ENCODE measurements at regions not wholly inside any gene's neighbourhood (a gene's known extent, or its start where the extent isn't known, plus 50 kb on each side); places are given as distances from the start of the nearest gene placed in this dataset.

DNA sequence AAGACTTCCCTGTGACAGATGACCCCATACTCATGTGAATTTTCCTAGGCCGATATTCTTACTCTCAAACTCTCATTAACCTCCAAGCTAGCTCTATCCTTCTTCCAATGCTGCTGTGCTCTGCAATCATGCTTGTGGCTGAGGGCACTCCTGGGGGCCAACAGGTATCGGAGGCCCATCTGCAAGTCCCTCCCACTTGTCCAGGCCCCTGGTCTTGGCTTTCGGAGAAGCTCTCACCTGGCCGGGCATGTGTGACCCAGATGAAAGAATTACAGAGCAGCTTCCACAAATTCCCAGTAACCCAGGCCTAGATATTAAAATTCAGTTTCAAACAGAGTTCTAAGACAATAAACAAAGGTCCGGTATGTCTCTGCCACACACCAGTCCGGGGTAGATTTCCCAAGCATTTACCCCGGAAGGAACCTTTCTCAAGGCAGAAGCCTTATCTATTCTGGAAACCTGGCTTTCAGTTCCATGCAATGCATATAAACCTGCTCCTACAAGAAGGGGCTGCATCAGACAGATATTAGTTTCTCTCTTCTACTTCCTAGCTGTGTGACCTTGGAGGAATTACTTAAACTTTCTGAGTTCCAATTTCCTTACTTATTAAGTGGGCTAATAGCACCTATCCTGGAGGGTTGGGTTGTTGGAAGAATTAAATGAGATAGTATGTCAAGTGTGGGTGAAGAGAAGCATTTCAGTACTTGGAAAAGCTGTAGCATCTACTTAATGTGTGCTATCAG lies 270.8 kb downstream of the PTTG2 start (continued):
- TF ChIP-seq FOSL1 (tag; conservative IDR thresholded peaks at IDR 0.05), result peak; percentile 36; the same call in 1 of the 2 replicates
- TF ChIP-seq, protein P1, sequence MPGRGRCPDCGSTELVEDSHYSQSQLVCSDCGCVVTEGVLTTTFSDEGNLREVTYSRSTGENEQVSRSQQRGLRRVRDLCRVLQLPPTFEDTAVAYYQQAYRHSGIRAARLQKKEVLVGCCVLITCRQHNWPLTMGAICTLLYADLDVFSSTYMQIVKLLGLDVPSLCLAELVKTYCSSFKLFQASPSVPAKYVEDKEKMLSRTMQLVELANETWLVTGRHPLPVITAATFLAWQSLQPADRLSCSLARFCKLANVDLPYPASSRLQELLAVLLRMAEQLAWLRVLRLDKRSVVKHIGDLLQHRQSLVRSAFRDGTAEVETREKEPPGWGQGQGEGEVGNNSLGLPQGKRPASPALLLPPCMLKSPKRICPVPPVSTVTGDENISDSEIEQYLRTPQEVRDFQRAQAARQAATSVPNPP (IDR thresholded peaks at IDR 0.05; ENCODE audit: borderline replicate concordance, insufficient read depth, insufficient read length), result no peak
- TF ChIP-seq RBM25 (IDR thresholded peaks at IDR 0.05; ENCODE audit: low read depth, low read length, severe bottlenecking), result peak; percentile 67
- no peak for TF ChIP-seq PHF21A (IDR thresholded peaks at IDR 0.05; ENCODE audit: borderline replicate concordance, low read depth)
- no peak for TF ChIP-seq MTA3 (IDR thresholded peaks at IDR 0.05; ENCODE audit: borderline replicate concordance)
- TF ChIP-seq, protein P2, sequence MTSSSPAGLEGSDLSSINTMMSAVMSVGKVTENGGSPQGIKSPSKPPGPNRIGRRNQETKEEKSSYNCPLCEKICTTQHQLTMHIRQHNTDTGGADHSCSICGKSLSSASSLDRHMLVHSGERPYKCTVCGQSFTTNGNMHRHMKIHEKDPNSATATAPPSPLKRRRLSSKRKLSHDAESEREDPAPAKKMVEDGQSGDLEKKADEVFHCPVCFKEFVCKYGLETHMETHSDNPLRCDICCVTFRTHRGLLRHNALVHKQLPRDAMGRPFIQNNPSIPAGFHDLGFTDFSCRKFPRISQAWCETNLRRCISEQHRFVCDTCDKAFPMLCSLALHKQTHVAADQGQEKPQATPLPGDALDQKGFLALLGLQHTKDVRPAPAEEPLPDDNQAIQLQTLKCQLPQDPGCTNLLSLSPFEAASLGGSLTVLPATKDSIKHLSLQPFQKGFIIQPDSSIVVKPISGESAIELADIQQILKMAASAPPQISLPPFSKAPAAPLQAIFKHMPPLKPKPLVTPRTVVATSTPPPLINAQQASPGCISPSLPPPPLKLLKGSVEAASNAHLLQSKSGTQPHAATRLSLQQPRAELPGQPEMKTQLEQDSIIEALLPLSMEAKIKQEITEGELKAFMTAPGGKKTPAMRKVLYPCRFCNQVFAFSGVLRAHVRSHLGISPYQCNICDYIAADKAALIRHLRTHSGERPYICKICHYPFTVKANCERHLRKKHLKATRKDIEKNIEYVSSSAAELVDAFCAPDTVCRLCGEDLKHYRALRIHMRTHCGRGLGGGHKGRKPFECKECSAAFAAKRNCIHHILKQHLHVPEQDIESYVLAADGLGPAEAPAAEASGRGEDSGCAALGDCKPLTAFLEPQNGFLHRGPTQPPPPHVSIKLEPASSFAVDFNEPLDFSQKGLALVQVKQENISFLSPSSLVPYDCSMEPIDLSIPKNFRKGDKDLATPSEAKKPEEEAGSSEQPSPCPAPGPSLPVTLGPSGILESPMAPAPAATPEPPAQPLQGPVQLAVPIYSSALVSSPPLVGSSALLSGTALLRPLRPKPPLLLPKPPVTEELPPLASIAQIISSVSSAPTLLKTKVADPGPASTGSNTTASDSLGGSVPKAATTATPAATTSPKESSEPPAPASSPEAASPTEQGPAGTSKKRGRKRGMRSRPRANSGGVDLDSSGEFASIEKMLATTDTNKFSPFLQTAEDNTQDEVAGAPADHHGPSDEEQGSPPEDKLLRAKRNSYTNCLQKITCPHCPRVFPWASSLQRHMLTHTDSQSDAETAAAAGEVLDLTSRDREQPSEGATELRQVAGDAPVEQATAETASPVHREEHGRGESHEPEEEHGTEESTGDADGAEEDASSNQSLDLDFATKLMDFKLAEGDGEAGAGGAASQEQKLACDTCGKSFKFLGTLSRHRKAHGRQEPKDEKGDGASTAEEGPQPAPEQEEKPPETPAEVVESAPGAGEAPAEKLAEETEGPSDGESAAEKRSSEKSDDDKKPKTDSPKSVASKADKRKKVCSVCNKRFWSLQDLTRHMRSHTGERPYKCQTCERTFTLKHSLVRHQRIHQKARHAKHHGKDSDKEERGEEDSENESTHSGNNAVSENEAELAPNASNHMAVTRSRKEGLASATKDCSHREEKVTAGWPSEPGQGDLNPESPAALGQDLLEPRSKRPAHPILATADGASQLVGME (CRISPR knock-in tag; IDR thresholded peaks at IDR 0.05), result no peak
- TF ChIP-seq, protein P3, sequence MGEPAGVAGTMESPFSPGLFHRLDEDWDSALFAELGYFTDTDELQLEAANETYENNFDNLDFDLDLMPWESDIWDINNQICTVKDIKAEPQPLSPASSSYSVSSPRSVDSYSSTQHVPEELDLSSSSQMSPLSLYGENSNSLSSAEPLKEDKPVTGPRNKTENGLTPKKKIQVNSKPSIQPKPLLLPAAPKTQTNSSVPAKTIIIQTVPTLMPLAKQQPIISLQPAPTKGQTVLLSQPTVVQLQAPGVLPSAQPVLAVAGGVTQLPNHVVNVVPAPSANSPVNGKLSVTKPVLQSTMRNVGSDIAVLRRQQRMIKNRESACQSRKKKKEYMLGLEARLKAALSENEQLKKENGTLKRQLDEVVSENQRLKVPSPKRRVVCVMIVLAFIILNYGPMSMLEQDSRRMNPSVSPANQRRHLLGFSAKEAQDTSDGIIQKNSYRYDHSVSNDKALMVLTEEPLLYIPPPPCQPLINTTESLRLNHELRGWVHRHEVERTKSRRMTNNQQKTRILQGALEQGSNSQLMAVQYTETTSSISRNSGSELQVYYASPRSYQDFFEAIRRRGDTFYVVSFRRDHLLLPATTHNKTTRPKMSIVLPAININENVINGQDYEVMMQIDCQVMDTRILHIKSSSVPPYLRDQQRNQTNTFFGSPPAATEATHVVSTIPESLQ (CRISPR knock-in tag; IDR thresholded peaks at IDR 0.05), result no peak
- no peak for TF ChIP-seq FOXK2 (conservative IDR thresholded peaks at IDR 0.05 in 1 of 2, IDR thresholded peaks at IDR 0.05 in 1 of 2; ENCODE audit: low read depth in 2 of 2)
- 0 out of 2 replicates have a peak, but pooled peaks have one; percentile 24 for TF ChIP-seq HDAC2 (IDR thresholded peaks at IDR 0.05)
- no peak for TF ChIP-seq PHB (CRISPR knock-in tag; IDR thresholded peaks at IDR 0.05)
- TF ChIP-seq ELF2 (CRISPR knock-in tag; IDR thresholded peaks at IDR 0.05), result no peak
- peak; percentile 71 for TF ChIP-seq DPF2 (IDR thresholded peaks at IDR 0.05)
- TF ChIP-seq BRCA1 (IDR thresholded peaks at IDR 0.05), result no peak
- no peak for TF ChIP-seq BRCA1 (CRISPR knock-in tag; IDR thresholded peaks at IDR 0.05)
- TF ChIP-seq, protein P4, sequence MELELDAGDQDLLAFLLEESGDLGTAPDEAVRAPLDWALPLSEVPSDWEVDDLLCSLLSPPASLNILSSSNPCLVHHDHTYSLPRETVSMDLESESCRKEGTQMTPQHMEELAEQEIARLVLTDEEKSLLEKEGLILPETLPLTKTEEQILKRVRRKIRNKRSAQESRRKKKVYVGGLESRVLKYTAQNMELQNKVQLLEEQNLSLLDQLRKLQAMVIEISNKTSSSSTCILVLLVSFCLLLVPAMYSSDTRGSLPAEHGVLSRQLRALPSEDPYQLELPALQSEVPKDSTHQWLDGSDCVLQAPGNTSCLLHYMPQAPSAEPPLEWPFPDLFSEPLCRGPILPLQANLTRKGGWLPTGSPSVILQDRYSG (tag; conservative IDR thresholded peaks at IDR 0.05; ENCODE audit: low read depth), result no peak
- TF ChIP-seq ETV1 (tag; conservative IDR thresholded peaks at IDR 0.05; ENCODE audit: low read depth), result peak; percentile 72
- TF ChIP-seq, protein P5, sequence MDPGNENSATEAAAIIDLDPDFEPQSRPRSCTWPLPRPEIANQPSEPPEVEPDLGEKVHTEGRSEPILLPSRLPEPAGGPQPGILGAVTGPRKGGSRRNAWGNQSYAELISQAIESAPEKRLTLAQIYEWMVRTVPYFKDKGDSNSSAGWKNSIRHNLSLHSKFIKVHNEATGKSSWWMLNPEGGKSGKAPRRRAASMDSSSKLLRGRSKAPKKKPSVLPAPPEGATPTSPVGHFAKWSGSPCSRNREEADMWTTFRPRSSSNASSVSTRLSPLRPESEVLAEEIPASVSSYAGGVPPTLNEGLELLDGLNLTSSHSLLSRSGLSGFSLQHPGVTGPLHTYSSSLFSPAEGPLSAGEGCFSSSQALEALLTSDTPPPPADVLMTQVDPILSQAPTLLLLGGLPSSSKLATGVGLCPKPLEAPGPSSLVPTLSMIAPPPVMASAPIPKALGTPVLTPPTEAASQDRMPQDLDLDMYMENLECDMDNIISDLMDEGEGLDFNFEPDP (CRISPR knock-in tag; IDR thresholded peaks at IDR 0.05), result no peak

Data from K562 (cell line).